H1 (cell line): ENCODE measurements at regions not wholly inside any gene's neighbourhood (a gene's known extent, or its start where the extent isn't known, plus 50 kb on each side); places are given as distances from the start of the nearest gene placed in this dataset.

ENCODE experiments used
- EGR1 ChIP-seq: IDR thresholded peaks from 2 replicates; pipeline ENCODE4 v1.6.1; 2011; ENCODE audit warnings: low read depth, low read length, borderline replicate concordance
- JUN ChIP-seq: IDR thresholded peaks from 2 replicates; pipeline ENCODE4 v1.6.1; 2011; ENCODE audit warnings: low read depth, mild to moderate bottlenecking, improper control_type of control experiment, low read length
- JUND ChIP-seq: IDR thresholded peaks from 2 replicates; pipeline ENCODE4 v1.6.1; 2011; ENCODE audit warnings: mild to moderate bottlenecking, improper control_type of control experiment, low read length
- SUZ12 ChIP-seq: fragments of 200-600 bp; sonication (generic); IDR thresholded peaks from 2 replicates; pipeline ENCODE4 v1.6.1; 2012; ENCODE audit warnings: mild to moderate bottlenecking, inconsistent platforms, low read length, moderate library complexity, mixed read lengths
- TBP ChIP-seq: IDR thresholded peaks from 2 replicates; pipeline ENCODE4 v1.6.1; 2011; ENCODE audit warnings: low read depth, low read length, improper control_type of control experiment

DNA sequence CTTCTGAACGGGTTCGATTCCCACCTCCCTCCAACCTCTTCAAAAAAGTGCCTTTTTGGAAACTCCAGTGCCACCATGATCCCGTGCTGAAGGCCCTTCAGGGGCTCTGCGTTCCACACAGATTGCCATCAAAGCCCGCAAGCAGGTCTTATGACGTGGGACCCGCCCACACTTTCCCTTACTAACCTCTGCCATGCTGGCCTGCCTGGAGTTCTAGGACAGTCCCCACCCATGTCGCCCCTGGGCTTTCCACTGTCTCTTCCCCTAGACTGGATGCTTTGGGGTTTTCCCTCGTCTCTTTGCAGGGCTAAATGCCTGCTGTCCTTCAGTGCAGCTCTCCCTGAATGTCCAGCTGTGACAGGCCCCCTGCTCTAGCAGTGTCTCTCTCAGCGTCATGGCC is 313.7 kb upstream of the ATP10A start (continued):
- TF ChIP-seq TBP (no peak), SUZ12 (no peak), JUND (no peak), JUN (no peak), EGR1 (no peak)
